PFSK-1 (cell line): ENCODE measurements at regions not wholly inside any gene's neighbourhood (a gene's known extent, or its start where the extent isn't known, plus 50 kb on each side); places are given as distances from the start of the nearest gene placed in this dataset.

Source experiments
- REST ChIP-seq, 2 experiments: IDR thresholded peaks; 2 replicates each; pipeline versions ENCODE4 v1.6.1 to v1.8.0; 2011 to 2012; ENCODE audit warnings: low read depth in 2 of 2, low read length in 2 of 2, control low read depth in 1 of 2, inconsistent platforms in 1 of 2, mild to moderate bottlenecking in 1 of 2, moderate library complexity in 1 of 2; ENCODE audit not compliant: insufficient read depth in 1 of 2
- TAF1 ChIP-seq: IDR thresholded peaks from 2 replicates; pipeline ENCODE4 v1.6.1; 2012; ENCODE audit warnings: low read length, control low read depth, borderline replicate concordance; ENCODE audit not compliant: insufficient read depth

- TF ChIP-seq REST (IDR thresholded peaks at IDR 0.05; ENCODE audit: insufficient read depth in 1 of 2, low read depth in 2 of 2, low read length in 2 of 2) (no peak), TAF1 (no peak)
Measured at GRCh38 chr12:116656306-116656705, 81.6 kb downstream of the SPRING1 start.
